AG04450 (cell line): ENCODE measurements at regions not wholly inside any gene's neighbourhood (a gene's known extent, or its start where the extent isn't known, plus 50 kb on each side); places are given as distances from the start of the nearest gene placed in this dataset.

Source experiments
- CTCF ChIA-PET: fragments of 300-600, 350-600 bp; formaldehyde crosslinking; extraction: SDS; loops from one replicate; lab custom pipeline; 2022; ENCODE audit warnings: antibody characterized with exemption, inconsistent platforms; lab: Charles Lee
- POLR2A ChIA-PET: fragments of 350-600 bp; formaldehyde crosslinking; extraction: SDS; loops from one replicate; lab custom pipeline; 2021; ENCODE audit warnings: antibody characterized with exemption, inconsistent platforms; lab: Yijun Ruan, JAX
- DNase-seq: peaks from one replicate; pipeline ENCODE4 v3.0.0-alpha.2; 2011; ENCODE audit warnings: low read depth, low spot score
- H3K27ac ChIP-seq: one replicate; pipeline ENCODE4 v1.5.1; 2012; ENCODE audit warnings: low read depth, low read length, control low read depth
- H3K27me3 ChIP-seq: one replicate; pipeline ENCODE4 v1.6.0; 2012; ENCODE audit warnings: low read length; ENCODE audit not compliant: control insufficient read depth, insufficient read depth
- H3K4me3 ChIP-seq: 2 replicates; pipeline ENCODE4 v1.5.1; 2011; ENCODE audit warnings: mild to moderate bottlenecking, low read depth, low read length, control low read depth
- H3K9me3 ChIP-seq: 2 replicates; pipeline ENCODE4 v1.5.1; 2012; ENCODE audit warnings: low read length; ENCODE audit not compliant: control insufficient read depth, insufficient read depth
- TF ChIP-seq, protein P1 (sequence below): IDR thresholded peaks from 2 replicates; pipeline ENCODE4 v1.5.1; 2011; ENCODE audit warnings: low read depth, low read length, control low read depth, inconsistent platforms

DNA sequence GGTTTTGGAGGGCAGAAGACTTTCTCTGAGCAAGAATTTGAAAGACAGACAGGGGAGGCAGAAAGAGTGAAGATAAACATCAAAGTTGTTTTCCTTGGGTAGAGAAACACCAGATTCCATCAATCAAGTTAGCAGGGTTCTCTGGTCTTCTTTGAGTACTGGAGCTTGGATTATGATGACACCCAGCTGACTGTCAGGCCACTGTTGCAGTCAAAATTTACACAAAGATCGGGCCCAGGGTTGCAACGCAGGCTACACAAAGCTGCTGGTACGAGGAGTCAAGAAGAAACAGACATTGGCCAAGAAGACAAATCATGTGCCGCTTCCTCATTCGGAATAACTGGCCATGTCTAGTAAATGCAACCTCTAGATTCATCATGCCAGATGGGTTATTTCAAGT is 396.2 kb upstream of the XYLT1 start:
- TF ChIP-seq, protein P1, sequence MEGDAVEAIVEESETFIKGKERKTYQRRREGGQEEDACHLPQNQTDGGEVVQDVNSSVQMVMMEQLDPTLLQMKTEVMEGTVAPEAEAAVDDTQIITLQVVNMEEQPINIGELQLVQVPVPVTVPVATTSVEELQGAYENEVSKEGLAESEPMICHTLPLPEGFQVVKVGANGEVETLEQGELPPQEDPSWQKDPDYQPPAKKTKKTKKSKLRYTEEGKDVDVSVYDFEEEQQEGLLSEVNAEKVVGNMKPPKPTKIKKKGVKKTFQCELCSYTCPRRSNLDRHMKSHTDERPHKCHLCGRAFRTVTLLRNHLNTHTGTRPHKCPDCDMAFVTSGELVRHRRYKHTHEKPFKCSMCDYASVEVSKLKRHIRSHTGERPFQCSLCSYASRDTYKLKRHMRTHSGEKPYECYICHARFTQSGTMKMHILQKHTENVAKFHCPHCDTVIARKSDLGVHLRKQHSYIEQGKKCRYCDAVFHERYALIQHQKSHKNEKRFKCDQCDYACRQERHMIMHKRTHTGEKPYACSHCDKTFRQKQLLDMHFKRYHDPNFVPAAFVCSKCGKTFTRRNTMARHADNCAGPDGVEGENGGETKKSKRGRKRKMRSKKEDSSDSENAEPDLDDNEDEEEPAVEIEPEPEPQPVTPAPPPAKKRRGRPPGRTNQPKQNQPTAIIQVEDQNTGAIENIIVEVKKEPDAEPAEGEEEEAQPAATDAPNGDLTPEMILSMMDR, result no peak
- CTCF ChIA-PET, result no interaction called here
- H3K27ac ChIP-seq, result no peak overlapping the region
- POLR2A ChIA-PET, result no interaction called here
- no peak for DNase-seq
- peaks cover 4% of the 10 kb centered on the region for H3K9me3 ChIP-seq
- H3K27me3 ChIP-seq, result peaks cover 2% of the 10 kb centered on the region
- H3K4me3 ChIP-seq, result no peak overlapping the region

DNA sequence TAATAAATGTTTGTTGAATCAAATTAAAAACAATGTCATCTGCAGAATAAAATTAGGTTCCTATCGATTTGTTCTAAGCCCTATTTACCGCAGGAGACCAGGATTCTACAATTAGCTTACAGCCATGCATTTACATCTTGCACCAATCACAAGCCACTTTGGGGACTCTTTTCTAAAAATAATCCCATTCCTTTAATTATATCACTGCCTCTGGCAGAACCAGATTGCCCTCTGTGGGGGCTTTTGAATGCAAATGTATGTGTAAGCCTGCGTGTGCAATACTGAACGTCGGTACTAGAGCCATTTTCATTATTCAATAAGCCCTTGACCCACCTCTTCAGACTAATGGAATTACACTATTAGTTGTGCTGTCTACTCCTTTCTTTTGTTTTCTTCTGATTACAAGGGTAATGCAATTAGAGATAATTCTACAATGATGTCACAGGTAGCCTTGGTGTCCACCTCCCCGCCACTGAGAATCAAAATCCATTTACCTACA is 391.3 kb upstream of the XYLT1 start:
- no peak for DNase-seq
- TF ChIP-seq, protein P1, result no peak
- CTCF ChIA-PET, result no interaction called here
- no peak overlapping the region for H3K4me3 ChIP-seq
- H3K27me3 ChIP-seq, result peaks cover under 1% of the 10 kb centered on the region
- H3K9me3 ChIP-seq, result no peaks in the 10 kb centered on the region
- POLR2A ChIA-PET, result no interaction called here
- H3K27ac ChIP-seq, result no peak overlapping the region

DNA sequence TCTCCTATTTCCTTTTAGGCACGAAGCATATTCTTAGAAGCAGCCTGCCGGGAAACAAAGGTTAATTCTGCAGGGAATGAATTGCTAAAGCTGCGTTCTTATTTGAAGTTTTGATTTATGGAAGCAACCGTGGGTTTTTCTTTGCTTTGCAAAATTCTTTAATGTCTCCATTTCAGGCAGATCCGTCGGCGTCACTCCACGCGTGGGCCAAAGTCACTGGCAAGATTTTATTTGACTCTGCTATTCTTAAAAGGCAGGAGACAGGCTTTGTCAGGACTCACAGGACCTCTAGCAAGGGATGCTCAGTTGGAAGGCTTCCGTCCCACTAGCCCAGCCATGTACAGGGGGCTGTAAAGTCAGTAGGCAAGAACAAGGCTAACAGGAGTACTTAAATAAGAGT is 387.3 kb upstream of the XYLT1 start:
- CTCF ChIA-PET, result no interaction called here
- no peak for DNase-seq
- Histone ChIP-seq H3K4me3 (no peak overlapping the region), H3K27me3 (peaks cover 3% of the 10 kb centered on the region), H3K27ac (no peak overlapping the region), H3K9me3 (peaks cover 4% of the 10 kb centered on the region; the same call in 1 of the 2 replicates)
- POLR2A ChIA-PET, result no interaction called here
- TF ChIP-seq, protein P1, result no peak

DNA sequence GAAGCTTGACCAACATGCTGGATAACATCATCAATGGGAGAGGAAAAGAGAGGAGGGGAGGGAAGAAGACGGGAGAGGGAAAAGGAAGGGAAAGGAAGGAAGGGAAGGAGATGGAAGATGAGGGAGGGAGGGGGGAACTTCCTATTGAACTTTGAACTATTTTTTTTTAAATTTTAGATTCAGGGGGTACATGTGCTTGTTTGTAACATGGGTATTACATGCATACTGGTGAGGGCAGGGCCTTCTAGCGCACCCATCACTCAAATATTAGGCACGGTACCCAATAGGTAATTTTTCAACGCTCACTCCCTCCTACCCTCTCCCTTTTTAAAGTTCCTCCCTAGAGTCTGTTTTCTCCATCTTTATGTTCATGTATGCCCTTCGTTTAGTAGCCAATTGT is 383.2 kb upstream of the XYLT1 start:
- TF ChIP-seq, protein P1, result no peak

DNA sequence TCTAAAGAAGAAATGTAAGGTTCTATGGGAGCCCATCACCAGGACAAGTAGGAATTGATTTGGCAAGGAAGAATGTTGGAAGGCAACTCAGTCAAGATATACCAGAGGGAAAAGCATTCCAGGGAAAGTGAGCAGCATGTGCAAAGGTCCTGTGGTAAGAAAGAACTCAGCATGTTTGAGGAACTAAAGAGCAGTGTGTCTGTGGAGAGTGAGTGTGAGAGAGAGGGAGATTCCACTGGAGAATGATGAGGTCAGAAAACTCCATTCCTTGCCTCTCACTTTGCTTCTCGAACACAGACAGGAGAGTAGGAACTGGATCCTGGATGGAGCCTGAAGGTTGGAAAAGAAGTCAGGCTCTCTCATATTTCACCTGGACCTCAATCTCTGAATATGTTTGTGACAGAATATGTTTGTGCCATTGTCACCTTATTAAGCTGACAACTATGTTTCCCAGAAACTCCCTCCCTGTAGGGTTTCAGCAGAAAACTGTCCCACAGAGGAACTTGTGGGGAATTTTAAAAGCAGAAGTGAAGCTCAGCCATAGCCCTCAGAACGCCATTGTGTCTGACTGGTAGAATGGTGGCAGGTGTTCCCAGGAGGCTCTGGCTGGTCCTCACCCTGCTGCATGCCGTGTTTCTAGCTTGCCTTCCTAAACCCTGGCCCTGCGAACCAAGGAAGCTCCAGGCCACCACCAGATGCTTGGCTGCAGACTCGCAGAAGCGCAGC is 382.4 kb upstream of the XYLT1 start:
- Histone ChIP-seq H3K4me3 (no peak overlapping the region), H3K27me3 (peaks cover 3% of the 10 kb centered on the region), H3K9me3 (peaks cover 4% of the 10 kb centered on the region; the same call in 1 of the 2 replicates), H3K27ac (no peak overlapping the region)
- TF ChIP-seq, protein P1, result no peak
- POLR2A ChIA-PET, result no interaction called here
- CTCF ChIA-PET, result no interaction called here
- no peak for DNase-seq

More for the DNA sequence above, 383.2 kb upstream of the XYLT1 start:
- ChIA-PET CTCF (no interaction called here), POLR2A (no interaction called here)
- no peak overlapping the region for H3K4me3 ChIP-seq
- peaks cover 3% of the 10 kb centered on the region for H3K27me3 ChIP-seq
- DNase-seq, result no peak
- H3K27ac ChIP-seq, result no peak overlapping the region
- H3K9me3 ChIP-seq, result peaks cover 4% of the 10 kb centered on the region; the same call in 1 of the 2 replicates
